ENCODE measurements at regions not wholly inside any gene's neighbourhood (a gene's known extent, or its start where the extent isn't known, plus 50 kb on each side); places are given as distances from the start of the nearest gene placed in this dataset.

DNA sequence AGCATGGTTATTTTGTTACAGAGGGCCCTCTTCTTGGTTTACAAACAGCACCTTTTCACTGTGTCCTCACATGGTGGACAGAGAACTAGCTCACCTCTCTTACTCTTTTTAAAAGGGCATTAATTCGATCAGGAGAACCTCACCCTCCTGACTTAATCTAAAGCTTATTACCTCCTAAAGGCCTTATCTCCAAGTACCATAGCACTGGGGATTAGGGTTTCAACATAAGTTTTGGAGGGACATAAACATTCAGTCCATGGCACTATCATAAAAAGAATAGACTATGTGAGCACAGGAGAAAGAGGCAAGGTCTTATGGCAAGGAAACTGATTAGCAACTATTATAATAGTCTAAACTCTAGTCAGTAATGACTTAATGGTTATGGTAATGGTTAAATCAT is 736.2 kb upstream of the ADGRB3 start:
- Histone ChIP-seq H3K27ac (no peak overlapping the region), H3K9me3 (peaks cover 0 to 3% of the 10 kb centered on the region in 2 donors), H3K27me3 (no peaks in the 10 kb centered on the region), H3K4me1 (no peaks in the 10 kb centered on the region), H3K36me3 (no peaks in the 10 kb centered on the region), H3K4me3 (no peak overlapping the region)
- intact Hi-C loops (cut with DNase I; ENCODE audit: low total_unique reads) (no loop called here), in situ Hi-C loops (cut with MboI; ENCODE audit: low pct_ligation_motif_present in 1 of 4, low pct_unique_long_range_greater_than_20kb in 1 of 4, low sequenced_read_pairs in 3 of 4) (no loop called here)
- WGBS, 2 donors (ENCODE audit: low coverage in 1 of 2) = 43 to 60% methylated on average over 1 of the region's 1 CpG
- TF ChIP-seq EP300 (IDR thresholded peaks at IDR 0.05; ENCODE audit: low read depth) (no peak), POLR2A (IDR thresholded peaks at IDR 0.05) (no peak), POLR2AphosphoS5 (IDR thresholded peaks at IDR 0.05) (no peak), CTCF (IDR thresholded peaks at IDR 0.05) (no peak)
- DNase-seq = no peak

- WGBS, 2 donors (ENCODE audit: low coverage in 1 of 2) = 52 to 70% methylated on average over 5 to 7 of the region's 7 CpGs
- Histone ChIP-seq H3K36me3 (no peaks in the 10 kb centered on the region), H3K9me3 (peaks cover 0 to 3% of the 10 kb centered on the region in 2 donors), H3K27ac (no peak overlapping the region), H3K4me3 (no peak overlapping the region), H3K27me3 (no peaks in the 10 kb centered on the region), H3K4me1 (no peaks in the 10 kb centered on the region)
- DNase-seq = no peak
- in situ Hi-C loops (cut with MboI; ENCODE audit: low pct_ligation_motif_present in 1 of 4, low pct_unique_long_range_greater_than_20kb in 1 of 4, low sequenced_read_pairs in 3 of 4) = no loop called here
- intact Hi-C loops (cut with DNase I; ENCODE audit: low total_unique reads) = no loop called here
- TF ChIP-seq POLR2A (IDR thresholded peaks at IDR 0.05) (no peak), POLR2AphosphoS5 (IDR thresholded peaks at IDR 0.05) (no peak), CTCF (IDR thresholded peaks at IDR 0.05) (no peak), EP300 (IDR thresholded peaks at IDR 0.05; ENCODE audit: low read depth) (no peak)
Observed at GRCh38 chr6:67897998-67898607, 737.0 kb upstream of the ADGRB3 start.

GRCh38 chr6:67896476-67896875 is 738.6 kb upstream of the ADGRB3 start:
- H3K9me3 ChIP-seq = no peaks in the 10 kb centered on the region
- intact Hi-C loops (cut with DNase I; ENCODE audit: low total_unique reads) (no loop called here), in situ Hi-C loops (cut with MboI; ENCODE audit: low pct_ligation_motif_present in 1 of 4, low pct_unique_long_range_greater_than_20kb in 1 of 4, low sequenced_read_pairs in 3 of 4) (no loop called here)
- no peaks in the 10 kb centered on the region for H3K4me1 ChIP-seq
- no peak for DNase-seq
- TF ChIP-seq POLR2AphosphoS5 (IDR thresholded peaks at IDR 0.05) = no peak
- no peak for TF ChIP-seq EP300 (IDR thresholded peaks at IDR 0.05; ENCODE audit: low read depth)
- TF ChIP-seq POLR2A (IDR thresholded peaks at IDR 0.05) = no peak
- TF ChIP-seq CTCF (IDR thresholded peaks at IDR 0.05) = no peak
- H3K4me3 ChIP-seq = no peak overlapping the region
- H3K27ac ChIP-seq = no peak overlapping the region
- no peaks in the 10 kb centered on the region for H3K27me3 ChIP-seq
- WGBS, 2 donors (ENCODE audit: low coverage in 1 of 2) = 34% methylated on average over 1 of the region's 1 CpG; no CpG with 5 or more reads in 1 of the 2 donors
- H3K36me3 ChIP-seq = no peaks in the 10 kb centered on the region

DNA sequence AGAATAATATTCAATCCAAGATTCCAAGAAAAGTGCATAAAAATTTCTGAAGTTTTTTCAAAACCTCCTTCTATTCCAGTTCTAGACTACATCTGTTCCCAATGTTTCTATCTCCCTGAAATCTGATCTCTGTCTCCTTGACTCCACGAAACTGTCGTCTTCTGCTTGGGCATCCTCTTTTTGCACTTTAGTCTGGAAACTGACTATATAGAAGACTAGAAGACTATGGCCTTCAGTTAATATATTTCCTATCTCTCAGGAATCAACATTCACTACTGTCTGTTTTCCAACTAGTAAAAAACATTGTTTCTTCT is 745.4 kb upstream of the ADGRB3 start:
- H3K36me3 ChIP-seq = no peaks in the 10 kb centered on the region
- WGBS, 2 donors (ENCODE audit: low coverage in 1 of 2) = 55 to 71% methylated on average over 2 of the region's 2 CpGs
- H3K4me1 ChIP-seq = no peaks in the 10 kb centered on the region
- H3K27me3 ChIP-seq = no peaks in the 10 kb centered on the region
- TF ChIP-seq EP300 (IDR thresholded peaks at IDR 0.05; ENCODE audit: low read depth) (no peak), CTCF (IDR thresholded peaks at IDR 0.05) (no peak), POLR2AphosphoS5 (IDR thresholded peaks at IDR 0.05) (no peak), POLR2A (IDR thresholded peaks at IDR 0.05) (no peak)
- no peak overlapping the region for H3K4me3 ChIP-seq
- no peak overlapping the region for H3K27ac ChIP-seq
- in situ Hi-C loops (cut with MboI; ENCODE audit: low pct_ligation_motif_present in 1 of 4, low pct_unique_long_range_greater_than_20kb in 1 of 4, low sequenced_read_pairs in 3 of 4) = no loop called here
- intact Hi-C loops (cut with DNase I; ENCODE audit: low total_unique reads) = no loop called here
- DNase-seq = no peak
- H3K9me3 ChIP-seq = peaks cover 0 to 3% of the 10 kb centered on the region in 2 donors
